GM12864 (cell line): ENCODE measurements at regions not wholly inside any gene's neighbourhood (a gene's known extent, or its start where the extent isn't known, plus 50 kb on each side); places are given as distances from the start of the nearest gene placed in this dataset.

Source experiments
- DNase-seq: peaks from one replicate; pipeline ENCODE4 v3.0.0-alpha.2; 2011; ENCODE audit warnings: low read depth
- H3K4me3 ChIP-seq: 2 replicates; pipeline ENCODE4 v1.5.1; 2011; ENCODE audit warnings: mild to moderate bottlenecking, low read depth, low read length, control low read depth
- TF ChIP-seq, protein P1 (sequence below): IDR thresholded peaks from 2 replicates; pipeline ENCODE4 v1.5.1; 2011; ENCODE audit warnings: low read depth, mild to moderate bottlenecking, moderate library complexity, low read length, control low read depth, inconsistent platforms; ENCODE audit errors: missing control alignments

DNA sequence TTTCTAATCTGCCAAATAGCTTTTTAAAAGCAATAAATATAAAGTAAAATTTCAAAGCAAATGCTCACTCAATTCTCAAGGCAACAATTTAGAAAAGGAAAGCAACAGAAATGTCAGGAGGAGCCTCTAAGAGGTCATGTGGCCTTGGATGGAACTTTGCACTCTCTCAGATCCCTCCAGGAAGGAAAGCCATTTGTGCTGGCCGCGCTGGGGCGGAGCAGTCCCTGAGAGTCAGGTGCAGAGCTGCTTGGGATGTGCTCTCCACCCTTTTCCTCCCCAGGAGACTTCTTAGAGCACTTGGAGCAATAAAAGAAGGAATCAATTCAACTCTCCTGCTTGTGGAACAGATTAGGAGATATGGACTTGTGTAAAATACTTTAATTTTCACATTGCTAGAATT, 379.8 kb upstream of the LINC00305 start:
- DNase-seq = no peak
- no peak overlapping the region for H3K4me3 ChIP-seq
- TF ChIP-seq, protein P1, sequence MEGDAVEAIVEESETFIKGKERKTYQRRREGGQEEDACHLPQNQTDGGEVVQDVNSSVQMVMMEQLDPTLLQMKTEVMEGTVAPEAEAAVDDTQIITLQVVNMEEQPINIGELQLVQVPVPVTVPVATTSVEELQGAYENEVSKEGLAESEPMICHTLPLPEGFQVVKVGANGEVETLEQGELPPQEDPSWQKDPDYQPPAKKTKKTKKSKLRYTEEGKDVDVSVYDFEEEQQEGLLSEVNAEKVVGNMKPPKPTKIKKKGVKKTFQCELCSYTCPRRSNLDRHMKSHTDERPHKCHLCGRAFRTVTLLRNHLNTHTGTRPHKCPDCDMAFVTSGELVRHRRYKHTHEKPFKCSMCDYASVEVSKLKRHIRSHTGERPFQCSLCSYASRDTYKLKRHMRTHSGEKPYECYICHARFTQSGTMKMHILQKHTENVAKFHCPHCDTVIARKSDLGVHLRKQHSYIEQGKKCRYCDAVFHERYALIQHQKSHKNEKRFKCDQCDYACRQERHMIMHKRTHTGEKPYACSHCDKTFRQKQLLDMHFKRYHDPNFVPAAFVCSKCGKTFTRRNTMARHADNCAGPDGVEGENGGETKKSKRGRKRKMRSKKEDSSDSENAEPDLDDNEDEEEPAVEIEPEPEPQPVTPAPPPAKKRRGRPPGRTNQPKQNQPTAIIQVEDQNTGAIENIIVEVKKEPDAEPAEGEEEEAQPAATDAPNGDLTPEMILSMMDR = no peak

DNA sequence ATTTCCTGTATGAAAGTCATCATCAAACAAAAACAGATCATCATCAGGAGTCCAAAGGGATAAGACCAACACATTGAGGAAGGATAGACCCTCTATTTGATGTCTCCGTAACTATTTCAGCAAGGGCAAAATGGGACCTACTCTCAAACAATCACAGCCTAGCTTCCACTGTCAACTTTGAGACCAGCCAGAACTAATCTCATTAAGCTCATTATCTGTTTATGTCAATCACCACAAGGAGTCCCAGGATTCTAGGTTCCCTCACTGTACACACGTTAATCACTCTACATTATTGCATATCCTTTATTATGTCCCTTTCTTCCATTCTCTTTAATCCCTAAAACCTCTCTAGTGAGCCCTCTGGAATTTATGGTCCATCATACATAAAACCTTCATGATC, 370.3 kb upstream of the LINC00305 start:
- H3K4me3 ChIP-seq = no peak overlapping the region
- TF ChIP-seq, protein P1 = no peak
- no peak for DNase-seq

DNA sequence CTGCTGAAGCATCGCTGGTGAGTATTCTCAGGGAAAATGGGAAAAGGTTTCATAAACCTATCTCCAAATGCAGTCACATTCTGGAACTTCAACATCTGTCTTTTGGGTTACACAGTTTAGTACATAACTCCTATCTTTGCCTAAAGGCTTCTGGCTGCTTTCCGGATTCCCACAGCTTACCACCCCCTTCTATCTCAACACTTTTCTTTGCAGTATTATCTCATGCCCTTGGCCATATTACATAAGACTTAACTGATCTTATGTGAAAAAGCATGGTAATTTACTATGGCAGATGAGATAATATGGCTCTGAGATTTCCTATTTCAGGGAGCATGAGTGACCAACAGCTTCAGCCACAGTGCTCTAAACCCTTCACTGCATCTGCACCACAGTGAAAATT, 369.3 kb upstream of the LINC00305 start:
- no peak for DNase-seq
- TF ChIP-seq, protein P1 = no peak
- H3K4me3 ChIP-seq = no peak overlapping the region

DNA sequence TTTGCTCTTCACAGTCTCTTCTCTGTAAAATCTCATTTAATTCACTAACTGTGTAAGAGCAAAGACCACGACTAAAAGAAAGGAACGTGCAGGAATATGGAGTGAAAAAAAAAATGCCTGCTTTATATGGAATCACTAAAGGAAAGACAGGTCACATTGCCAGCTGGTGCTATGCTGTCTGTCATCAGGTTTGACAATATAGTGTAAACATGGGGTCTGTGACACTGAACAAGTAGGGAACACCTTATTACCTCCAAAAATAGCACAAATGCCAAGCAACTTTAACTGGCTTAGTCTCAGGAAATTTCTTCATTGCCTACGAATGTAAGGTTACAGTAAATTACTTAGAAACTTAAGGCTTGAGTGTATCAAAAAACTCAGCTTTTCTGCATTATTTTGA, 364.5 kb upstream of the LINC00305 start:
- TF ChIP-seq, protein P1 = no peak
- H3K4me3 ChIP-seq = no peak overlapping the region
- no peak for DNase-seq

DNA sequence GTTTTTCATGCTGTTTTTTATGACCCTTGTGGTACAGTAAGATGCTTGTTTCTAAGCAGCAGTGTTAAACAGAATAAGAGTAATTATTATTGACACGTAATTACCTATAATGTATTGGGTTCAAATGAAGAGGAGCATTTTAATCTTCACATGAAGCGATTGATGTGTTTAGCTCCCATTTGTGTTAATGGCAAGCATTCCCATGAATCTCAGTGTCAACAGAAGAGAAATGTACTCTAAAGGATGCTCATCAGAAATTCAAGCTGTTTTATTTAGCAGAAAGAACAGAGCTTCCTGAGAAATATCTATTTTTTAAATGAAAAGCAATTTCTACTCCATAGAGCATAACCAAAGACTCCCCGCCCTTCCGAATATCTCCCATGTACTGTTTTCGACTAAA, 341.3 kb upstream of the LINC00305 start:
- DNase-seq = no peak
- TF ChIP-seq, protein P1 = no peak
- H3K4me3 ChIP-seq = no peak overlapping the region

DNA sequence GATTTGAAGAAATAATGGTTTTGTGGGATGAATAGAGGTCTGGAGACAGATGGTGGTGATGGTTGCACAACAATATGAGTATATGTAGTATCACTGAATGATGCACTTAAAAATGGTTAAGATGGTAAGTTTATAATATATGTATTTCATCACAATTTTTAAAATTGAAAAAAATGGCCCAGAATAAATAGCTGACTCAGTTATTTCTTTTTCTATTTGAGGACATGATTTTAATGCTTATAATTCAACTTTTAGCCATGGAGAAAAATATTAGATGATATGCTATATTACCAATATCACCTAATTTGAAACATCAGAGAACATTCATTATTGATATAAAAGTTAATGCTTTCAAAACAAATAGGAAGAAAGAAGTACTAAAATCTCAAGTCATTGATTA, 339.8 kb upstream of the LINC00305 start:
- no peak overlapping the region for H3K4me3 ChIP-seq
- DNase-seq = no peak
- TF ChIP-seq, protein P1 = no peak

DNA sequence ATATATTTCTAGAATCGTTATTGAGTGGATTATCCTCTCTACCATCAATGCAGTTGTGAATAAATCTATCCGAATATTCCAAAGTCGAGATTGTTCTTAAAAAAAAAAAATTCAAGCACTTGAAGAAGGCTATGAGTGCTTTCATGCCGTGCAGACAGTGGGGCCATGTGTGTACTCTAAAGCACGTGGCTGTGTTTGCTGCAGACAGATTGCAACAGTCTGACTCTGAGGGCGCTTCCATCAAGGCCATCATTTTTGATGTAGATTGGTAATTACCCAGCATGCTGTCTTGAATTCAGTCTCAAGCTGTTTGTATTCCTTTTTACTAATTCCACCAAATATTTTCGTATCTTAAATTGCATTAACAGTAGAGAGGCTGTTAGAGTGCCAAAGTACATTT, 325.9 kb upstream of the LINC00305 start:
- H3K4me3 ChIP-seq = no peak overlapping the region
- TF ChIP-seq, protein P1 = no peak
- no peak for DNase-seq
